IMR-90 (cell line): ENCODE measurements at regions not wholly inside any gene's neighbourhood (a gene's known extent, or its start where the extent isn't known, plus 50 kb on each side); places are given as distances from the start of the nearest gene placed in this dataset.

Experiments
- ATAC-seq: fragments of 200-7000 bp; cut with Tn5 transposase; 2 replicates; pipeline ENCODE4 v1.9.1; 2020; ENCODE audit warnings: low read depth, mild to moderate bottlenecking, moderate library complexity
- BruUV-seq: library from RNA; stranded (reverse); fragments of 400-500 nt; replicated peaks from 2 replicates; lab custom pipeline; 2021; lab: Mats Ljungman, UMichigan
- CTCF ChIA-PET: fragments of 300-600 bp; formaldehyde crosslinking; extraction: SDS; loops from one replicate; lab custom pipeline; 2021; ENCODE audit warnings: antibody characterized with exemption; lab: Yijun Ruan, JAX
- POLR2A ChIA-PET: fragments of 300-600 bp; sonication (Branson Sonifier 250); formaldehyde crosslinking; loops from one replicate; lab custom pipeline; 2022; ENCODE audit warnings: antibody characterized with exemption; ENCODE audit not compliant: unreplicated experiment; lab: Charles Lee
- DNase-seq: peaks from one replicate; pipeline ENCODE4 v3.0.0; 2013
- H2AFZ ChIP-seq: replicated peaks from 2 replicates; pipeline ENCODE3; 2013; ENCODE audit warnings: low read length, mild to moderate bottlenecking; ENCODE audit not compliant: poor library complexity
- H2AK5ac ChIP-seq: 2 replicates; pipeline ENCODE4 v1.6.1; 2013; ENCODE audit warnings: low read depth, low read length, inconsistent platforms
- H2AK9ac ChIP-seq: replicated peaks from 2 replicates; pipeline ENCODE3; 2013; ENCODE audit warnings: mild to moderate bottlenecking, low read depth, low read length, moderate library complexity; ENCODE audit not compliant: poor library complexity
- H2BK120ac ChIP-seq: 2 replicates; pipeline ENCODE4 v1.6.1; 2013; ENCODE audit warnings: low read depth, low read length, inconsistent platforms
- H2BK15ac ChIP-seq: 3 replicates; pipeline ENCODE4 v1.6.1; 2013; ENCODE audit warnings: low read depth, low read length, inconsistent platforms
- H2BK20ac ChIP-seq: 2 replicates; pipeline ENCODE4 v1.6.1; 2013; ENCODE audit warnings: low read depth, mild to moderate bottlenecking, inconsistent platforms, low read length, moderate library complexity
- H2BK5ac ChIP-seq: 2 replicates; pipeline ENCODE4 v1.6.1; 2013; ENCODE audit warnings: mild to moderate bottlenecking, low read depth, low read length, inconsistent platforms; ENCODE audit not compliant: poor library complexity, severe bottlenecking
- H3K14ac ChIP-seq: replicated peaks from 2 replicates; pipeline ENCODE4 v1.6.1; 2013; ENCODE audit warnings: low read depth, low read length, inconsistent platforms
- H3K18ac ChIP-seq: 2 replicates; pipeline ENCODE4 v1.6.1; 2013; ENCODE audit warnings: low read depth, low read length, control low read depth
- H3K23ac ChIP-seq: 2 replicates; pipeline ENCODE4 v1.6.1; 2013; ENCODE audit warnings: low read depth, low read length, inconsistent platforms
- H3K27ac ChIP-seq: 2 replicates; pipeline ENCODE4 v1.5.1; 2013; ENCODE audit warnings: mild to moderate bottlenecking, control low read depth, low read length; ENCODE audit not compliant: insufficient read depth
- H3K27me3 ChIP-seq: 2 replicates; pipeline ENCODE4 v1.6.1; 2013; ENCODE audit warnings: low read length; ENCODE audit not compliant: control insufficient read depth, insufficient read depth
- H3K36me3 ChIP-seq: 2 replicates; pipeline ENCODE4 v1.6.1; 2013; ENCODE audit warnings: low read length, mixed read lengths; ENCODE audit not compliant: control insufficient read depth, insufficient read depth
- H3K4ac ChIP-seq: 2 replicates; pipeline ENCODE4 v1.6.1; 2013; ENCODE audit warnings: low read depth, low read length, inconsistent platforms
- H3K4me1 ChIP-seq: 2 replicates; pipeline ENCODE4 v1.6.1; 2013; ENCODE audit warnings: low read length, mixed read lengths; ENCODE audit not compliant: control insufficient read depth, insufficient read depth
- H3K4me2 ChIP-seq: 2 replicates; pipeline ENCODE4 v1.6.1; 2013; ENCODE audit warnings: low read depth, mild to moderate bottlenecking, control low read depth, low read length, moderate library complexity
- H3K4me3 ChIP-seq: 2 replicates; pipeline ENCODE4 v1.5.1; 2013; ENCODE audit warnings: low read depth, mild to moderate bottlenecking, control low read depth, low read length, moderate library complexity; ENCODE audit not compliant: insufficient read depth
- H3K56ac ChIP-seq: 2 replicates; pipeline ENCODE4 v1.6.1; 2013; ENCODE audit warnings: low read length, inconsistent platforms; ENCODE audit not compliant: insufficient read depth; ENCODE audit errors: extremely low read depth
- H3K79me1 ChIP-seq, 2 experiments: 2 replicates each; pipeline ENCODE4 v1.6.1; 2013; ENCODE audit warnings: low read length in 2 of 2, inconsistent platforms in 1 of 2, low read depth in 1 of 2
- H3K9ac ChIP-seq: 2 replicates; pipeline ENCODE4 v1.6.1; 2013; ENCODE audit warnings: low read depth, low read length, control low read depth
- H3K9me1 ChIP-seq: 2 replicates; pipeline ENCODE4 v1.6.1; 2013; ENCODE audit warnings: low read length, inconsistent platforms; ENCODE audit not compliant: insufficient read depth
- H3K9me3 ChIP-seq: 2 replicates; pipeline ENCODE4 v1.6.1; 2013; ENCODE audit warnings: low read length; ENCODE audit not compliant: control insufficient read depth, insufficient read depth
- H4K20me1 ChIP-seq: 2 replicates; pipeline ENCODE4 v1.6.1; 2013; ENCODE audit warnings: low read length, inconsistent platforms; ENCODE audit not compliant: insufficient read depth
- H4K5ac ChIP-seq: 2 replicates; pipeline ENCODE4 v1.6.1; 2013; ENCODE audit warnings: mild to moderate bottlenecking, low read depth, low read length, control low read depth
- H4K8ac ChIP-seq, 2 experiments: 2 replicates each; pipeline ENCODE4 v1.6.1; 2013; ENCODE audit warnings: low read depth in 2 of 2, low read length in 2 of 2, control low read depth in 1 of 2, inconsistent platforms in 1 of 2
- H4K91ac ChIP-seq: 2 replicates; pipeline ENCODE4 v1.6.1; 2013; ENCODE audit warnings: low read depth, low read length, inconsistent platforms; ENCODE audit not compliant: insufficient read depth
- BHLHE40 ChIP-seq: fragments of 150-350 bp; IDR thresholded peaks from 2 replicates; pipeline ENCODE4 v1.6.1; 2016; ENCODE audit warnings: mild to moderate bottlenecking, low read depth, low read length
- MAFK ChIP-seq: IDR thresholded peaks from 2 replicates; pipeline ENCODE4 v1.6.1; 2012; ENCODE audit warnings: low read depth, low read length, improper control_type of control experiment
- RAD21 ChIP-seq: IDR thresholded peaks from 2 replicates; pipeline ENCODE4 v1.6.1; 2012; ENCODE audit warnings: low read length, improper control_type of control experiment
- WGBS, 2 experiments: methylation state at CpG; one replicate each; pipeline versions ENCODE4 v1.1.5 to v1.1.7; 2013; ENCODE audit warnings: missing lambda C conversion rate in 2 of 2; ENCODE audit not compliant: insufficient read length in 1 of 2; ENCODE audit errors: extremely low coverage in 2 of 2; 5-methylcytosine and 5-hydroxymethylcytosine counted together
- dilution Hi-C: fragments of 300-500 bp; cut with HindIII; formaldehyde crosslinking; loops from one replicate; pipeline ENCODE4 v1.14.3; 2018; ENCODE audit warnings: low sequenced_read_pairs; ENCODE audit not compliant: unreplicated experiment
- in situ Hi-C: fragments of 300-500 bp; cut with MboI; formaldehyde crosslinking; loops from 3 replicates; pipeline ENCODE4 v1.14.3; 2019; ENCODE audit warnings: low sequenced_read_pairs, inconsistent platforms, mixed read lengths
- intact Hi-C: fragments of 100-400 bp; cut with micrococcal nuclease; formaldehyde crosslinking; loops from 2 replicates; pipeline ENCODE4 v1.10.0; 2022

DNA sequence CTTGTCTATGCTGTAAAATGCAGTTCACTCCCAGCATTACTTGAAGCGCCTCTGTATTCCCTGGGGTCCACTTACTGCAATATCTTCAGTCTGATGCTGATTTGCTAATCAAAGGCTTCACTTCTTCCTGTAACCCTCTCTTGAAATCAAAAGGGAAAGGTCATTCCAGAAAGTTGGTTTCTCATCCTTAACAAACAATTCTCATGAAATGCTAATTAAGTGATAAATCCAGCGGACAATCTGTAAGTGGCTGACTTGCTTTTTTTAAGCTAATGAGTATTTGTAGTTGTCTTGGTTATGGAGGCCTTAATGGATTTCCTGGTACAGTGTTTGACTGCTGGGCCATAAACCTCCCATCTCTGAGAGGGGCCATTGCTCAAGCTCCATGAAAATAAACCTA is 499.6 kb upstream of the HS6ST1 start:
- BruUV-seq, result no TSS peak
- TF ChIP-seq RAD21 (no peak), BHLHE40 (no peak), MAFK (no peak)
- CTCF ChIA-PET, result no interaction called here
- H2AK9ac ChIP-seq, result no peak overlapping the region
- intact Hi-C loops, result no loop called here
- no peaks in the 10 kb centered on the region for H3K79me1 ChIP-seq
- no peak overlapping the region for H2BK120ac ChIP-seq
- H3K18ac ChIP-seq, result no peak overlapping the region
- H4K91ac ChIP-seq, result no peak overlapping the region
- H3K9me3 ChIP-seq, result no peaks in the 10 kb centered on the region
- H2AK5ac ChIP-seq, result no peak overlapping the region
- dilution Hi-C loops, result no loop called here
- no peak overlapping the region for H4K5ac ChIP-seq
- H3K27me3 ChIP-seq, result no peaks in the 10 kb centered on the region; the same call in 1 of the 2 replicates
- H2AFZ ChIP-seq, result no peak overlapping the region
- no peak overlapping the region for H3K14ac ChIP-seq
- DNase-seq, result no peak
- H3K4me3 ChIP-seq, result no peak overlapping the region
- H3K4me2 ChIP-seq, result no peak overlapping the region
- no peaks in the 10 kb centered on the region for H3K4me1 ChIP-seq
- H3K23ac ChIP-seq, result no peak overlapping the region
- POLR2A ChIA-PET, result no interaction called here
- no peak overlapping the region for H3K9ac ChIP-seq
- no peak overlapping the region for H3K27ac ChIP-seq
- no peaks in the 10 kb centered on the region for H4K20me1 ChIP-seq
- no peak for ATAC-seq
- no peak overlapping the region for H2BK15ac ChIP-seq
- no peak overlapping the region for H2BK5ac ChIP-seq
- no peak overlapping the region for H2BK20ac ChIP-seq
- H4K8ac ChIP-seq, result no peak overlapping the region
- H3K56ac ChIP-seq, result no peak overlapping the region
- H3K9me1 ChIP-seq, result no peaks in the 10 kb centered on the region
- no peaks in the 10 kb centered on the region for H3K36me3 ChIP-seq
- WGBS, 2 experiments, result 60% methylated on average over 1 of the region's 2 CpGs; no CpG with 5 or more reads in 1 of the 2 experiments
- in situ Hi-C loops, result no loop called here
- H3K4ac ChIP-seq, result no peak overlapping the region
